H1 (cell line): ENCODE measurements at regions not wholly inside any gene's neighbourhood (a gene's known extent, or its start where the extent isn't known, plus 50 kb on each side); places are given as distances from the start of the nearest gene placed in this dataset.

ENCODE experiments used
- BACH1 ChIP-seq: IDR thresholded peaks from 2 replicates; pipeline ENCODE4 v1.6.1; 2012; ENCODE audit warnings: low read length, improper control_type of control experiment
- CTCF ChIP-seq, 3 experiments: IDR thresholded peaks; 1 replicate in 2 of 3; 2 replicates in 1 of 3; pipeline versions ENCODE4 v1.5.1 to v1.6.1; 2011; ENCODE audit warnings: low read length in 3 of 3, mild to moderate bottlenecking in 3 of 3, inconsistent platforms in 2 of 3, low read depth in 1 of 3, moderate library complexity in 1 of 3; ENCODE audit not compliant: insufficient read depth in 1 of 3; ENCODE audit errors: control extremely low read depth in 1 of 3
- EZH2 ChIP-seq: fragments of 200-600 bp; sonication (generic); IDR thresholded peaks from 2 replicates; pipeline ENCODE4 v1.7.1; 2012; ENCODE audit warnings: low read depth, mild to moderate bottlenecking, moderate library complexity, low read length, inconsistent platforms; ENCODE audit not compliant: severe bottlenecking
- GABPA ChIP-seq: IDR thresholded peaks from 2 replicates; pipeline ENCODE4 v1.6.1; 2011; ENCODE audit warnings: mild to moderate bottlenecking, low read length, moderate library complexity, borderline replicate concordance; ENCODE audit not compliant: insufficient read depth
- MAX ChIP-seq: IDR thresholded peaks from 2 replicates; pipeline ENCODE4 v1.6.1; 2012; ENCODE audit warnings: inconsistent platforms
- POLR2A ChIP-seq, 2 experiments: IDR thresholded peaks; 1 replicate in 1 of 2; 2 replicates in 1 of 2; pipeline ENCODE4 v1.6.1; 2011; ENCODE audit warnings: low read depth in 2 of 2, low read length in 2 of 2, mild to moderate bottlenecking in 2 of 2; ENCODE audit errors: control extremely low read depth in 1 of 2
- POLR2AphosphoS5 ChIP-seq: IDR thresholded peaks from 2 replicates; pipeline ENCODE4 v1.6.1; 2011; ENCODE audit warnings: low read depth, low read length
- SRF ChIP-seq: IDR thresholded peaks from 2 replicates; pipeline ENCODE4 v1.6.1; 2011; ENCODE audit warnings: mild to moderate bottlenecking, low read depth, low read length, moderate library complexity
- TAF1 ChIP-seq: IDR thresholded peaks from 2 replicates; pipeline ENCODE4 v1.6.1; 2011; ENCODE audit warnings: mild to moderate bottlenecking, low read depth, low read length

- TF ChIP-seq EZH2 = no peak
- TF ChIP-seq POLR2AphosphoS5 = no peak
- TF ChIP-seq CTCF (IDR thresholded peaks at IDR 0.05; ENCODE audit: control extremely low read depth in 1 of 3, insufficient read depth in 1 of 3, low read depth in 1 of 3, low read length in 3 of 3) = no peak
- TF ChIP-seq MAX = no peak
- TF ChIP-seq TAF1 = no peak
- TF ChIP-seq POLR2A (IDR thresholded peaks at IDR 0.05; ENCODE audit: control extremely low read depth in 1 of 2, low read depth in 2 of 2, low read length in 2 of 2) = no peak
- no peak for TF ChIP-seq SRF
- TF ChIP-seq BACH1 = no peak
- no peak for TF ChIP-seq GABPA
Observed at GRCh38 chr16:14005335-14005734, 65.8 kb upstream of the MRTFB start.
